Retinal pigment epithelial cell (primary cell): ENCODE measurements at regions not wholly inside any gene's neighbourhood (a gene's known extent, or its start where the extent isn't known, plus 50 kb on each side); places are given as distances from the start of the nearest gene placed in this dataset.
"Not testable (repeated sequence)": the region's sequence is repeated elsewhere in the genome, so short reads cannot be mapped to it uniquely, and the experiment has no call there.

Experiments used
- DNase-seq: peaks from one replicate; pipeline ENCODE4 v3.0.0-alpha.2; 2010; ENCODE audit warnings: low read depth
- H3K4me3 ChIP-seq: 2 replicates; pipeline ENCODE4 v1.5.1; 2011; ENCODE audit warnings: mild to moderate bottlenecking, low read length, control low read depth, moderate library complexity
- CTCF ChIP-seq: conservative IDR thresholded peaks from 2 replicates; pipeline ENCODE4 v1.5.1; 2011; ENCODE audit warnings: low read depth, low read length, control low read depth, inconsistent platforms

DNA sequence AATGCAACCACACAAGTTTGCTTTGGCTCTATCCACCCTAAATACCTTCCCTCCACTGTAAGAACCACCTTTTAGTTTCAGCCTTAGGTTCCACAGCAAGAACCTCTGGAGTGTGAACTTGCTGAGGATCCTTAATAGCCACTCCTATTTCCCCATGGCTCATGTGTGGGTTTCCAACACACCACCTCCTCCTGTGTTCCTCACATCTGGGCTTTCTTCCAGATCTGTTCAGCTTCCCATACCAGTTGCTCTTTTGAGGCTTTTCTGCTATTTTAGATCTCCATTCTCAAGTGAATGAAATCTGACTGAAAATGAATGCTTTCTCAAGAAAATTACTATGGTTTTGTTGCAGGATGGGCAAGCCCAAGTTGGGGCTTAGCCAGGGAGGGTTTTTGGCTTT, 104.8 kb upstream of the MIR17HG start:
- peak; percentile 23 for DNase-seq
- no peak for TF ChIP-seq CTCF
- no peak overlapping the region for H3K4me3 ChIP-seq

- no peak for DNase-seq
- H3K4me3 ChIP-seq: no peak overlapping the region
- TF ChIP-seq CTCF: no peak
Measured at GRCh38 chr13:91245288-91245687, 102.2 kb upstream of the MIR17HG start.

DNA sequence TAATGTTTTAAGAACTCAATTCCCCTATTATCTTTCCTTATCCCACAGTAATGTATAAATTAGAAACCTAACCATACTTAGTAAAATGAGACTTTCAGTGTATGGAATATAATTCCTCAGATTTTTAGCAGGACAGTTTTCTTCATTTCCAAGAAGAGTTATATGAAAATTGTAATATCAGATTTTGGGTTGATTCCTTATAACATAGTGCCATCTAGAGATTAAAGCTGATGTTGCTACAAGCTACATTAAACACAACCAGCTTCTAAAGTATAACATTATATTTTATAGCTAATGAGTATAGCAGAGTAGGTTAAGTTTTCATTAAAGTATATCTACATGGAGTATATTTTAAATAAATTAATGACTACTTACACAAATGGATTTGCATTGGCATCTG, 99.7 kb upstream of the MIR17HG start:
- no peak overlapping the region for H3K4me3 ChIP-seq
- no peak for DNase-seq
- TF ChIP-seq CTCF: peak; percentile 41

GRCh38 chr13:91248249-91248648, 99.2 kb upstream of the MIR17HG start:
- H3K4me3 ChIP-seq: no peak overlapping the region
- DNase-seq: no peak
- no peak for TF ChIP-seq CTCF

DNA sequence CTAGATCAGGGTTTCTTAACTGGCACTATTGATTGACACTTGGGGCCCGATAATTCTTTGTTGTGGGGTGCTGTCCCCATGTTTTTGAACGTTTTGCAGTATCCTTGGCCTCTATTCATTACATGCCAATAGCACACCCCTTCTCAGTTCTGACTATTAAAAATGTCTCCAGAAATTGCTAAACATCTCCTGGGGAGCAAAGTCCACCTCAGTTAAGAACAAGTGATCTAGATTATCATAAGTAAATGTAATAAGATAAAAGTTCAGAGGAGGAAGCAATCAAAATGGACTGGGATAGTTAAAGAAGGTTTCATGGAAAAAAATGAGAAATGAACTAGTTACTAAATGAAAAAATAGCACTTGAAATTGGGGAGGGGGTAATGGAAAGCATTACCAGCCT, 98.1 kb upstream of the MIR17HG start:
- H3K4me3 ChIP-seq: no peak overlapping the region
- DNase-seq: no peak
- TF ChIP-seq CTCF: no peak

DNA sequence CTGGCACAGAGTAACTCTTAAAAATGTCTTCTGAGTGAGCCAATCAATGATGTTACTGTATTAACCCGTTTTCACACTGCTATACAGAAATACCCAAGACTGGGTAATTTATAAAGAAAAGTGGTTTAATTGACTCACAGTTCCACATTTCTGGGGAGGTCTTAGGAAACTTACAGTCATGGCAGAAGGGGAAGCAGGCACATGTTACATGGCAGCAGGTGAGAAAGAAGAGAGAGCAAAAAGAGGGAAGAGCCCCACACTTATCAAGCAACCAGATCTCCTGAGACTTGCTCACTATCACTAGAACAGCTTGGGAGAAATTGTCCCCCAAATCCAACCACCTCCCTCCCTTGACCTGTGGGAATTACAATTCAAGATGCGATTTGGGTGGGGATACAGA, 97.6 kb upstream of the MIR17HG start:
- no peak for DNase-seq
- no peak for TF ChIP-seq CTCF
- H3K4me3 ChIP-seq: no peak overlapping the region

DNA sequence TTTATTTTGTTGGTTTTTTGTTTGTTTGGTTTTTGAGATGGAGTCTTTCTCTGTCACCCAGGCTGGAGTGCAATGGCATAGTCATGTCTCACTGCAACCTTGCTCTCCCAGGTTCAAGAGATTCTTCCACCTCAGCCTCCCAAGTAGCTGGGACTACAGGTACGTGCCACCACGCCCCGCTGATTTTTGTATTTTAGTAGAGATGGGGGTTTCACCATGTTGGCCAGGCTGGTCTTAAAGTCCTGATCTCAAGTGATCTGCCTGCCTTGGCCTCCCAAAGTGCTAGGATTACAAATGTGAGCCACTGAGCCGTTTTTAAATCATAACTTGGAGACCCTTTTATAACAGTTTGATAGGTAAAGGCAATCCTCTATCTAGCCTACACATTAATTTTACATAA, 95.9 kb upstream of the MIR17HG start:
- H3K4me3 ChIP-seq, DNase-seq: not testable (repeated sequence)

DNA sequence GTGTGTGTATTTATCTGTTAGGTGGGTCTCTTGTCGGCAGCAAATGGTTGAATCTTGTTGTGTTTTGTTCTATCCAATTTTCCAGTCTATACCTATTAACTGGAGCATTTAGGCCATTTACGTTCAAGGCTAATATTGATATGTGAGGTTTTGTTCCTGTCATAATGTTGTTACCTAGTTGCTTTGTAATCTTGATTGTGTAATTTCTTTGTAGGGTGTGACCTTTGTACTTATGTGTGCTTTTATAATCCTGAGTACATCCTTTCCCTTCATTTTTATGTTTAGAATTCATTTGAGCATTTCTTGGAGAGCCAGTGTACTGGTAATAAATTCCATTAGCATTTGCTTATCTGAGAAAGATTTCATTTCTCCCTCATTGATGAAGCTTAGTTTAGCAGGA, 83.0 kb upstream of the MIR17HG start:
- DNase-seq: no peak
- no peak overlapping the region for H3K4me3 ChIP-seq
- no peak for TF ChIP-seq CTCF
